ENCODE measurements at regions not wholly inside any gene's neighbourhood (a gene's known extent, or its start where the extent isn't known, plus 50 kb on each side); places are given as distances from the start of the nearest gene placed in this dataset.

DNA sequence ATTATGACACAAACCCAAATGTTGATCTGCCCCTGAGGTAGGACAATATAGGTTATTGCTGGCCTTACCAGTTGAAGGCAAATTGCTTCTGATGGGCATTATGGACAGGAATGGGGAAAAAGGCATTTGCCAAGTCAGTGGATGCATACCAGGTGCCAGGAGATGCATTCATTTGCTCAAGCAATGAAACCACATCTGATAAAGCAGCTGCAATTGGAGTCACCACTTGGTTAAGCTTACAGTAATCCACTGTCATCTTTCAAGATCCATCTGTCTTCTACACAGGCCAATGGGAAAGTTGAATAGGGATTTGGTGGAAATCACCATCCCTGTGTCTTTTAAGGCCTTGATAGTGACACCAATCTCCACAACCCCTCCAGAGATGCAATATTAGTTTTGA is 648.6 kb downstream of the COL12A1 start:
- H3K27me3 ChIP-seq (ENCODE audit: control insufficient read depth in 1 of 2, insufficient read depth in 2 of 2, low read length in 2 of 2): no peaks in the 10 kb centered on the region
- H3K9ac ChIP-seq (ENCODE audit: low read depth in 1 of 2, low read length in 2 of 2): no peak overlapping the region
- H3K36me3 ChIP-seq (ENCODE audit: control insufficient read depth in 1 of 2, insufficient read depth in 2 of 2, low read length in 2 of 2): no peaks in the 10 kb centered on the region
- no peak overlapping the region for H3K4me3 ChIP-seq (ENCODE audit: low read depth in 1 of 2, low read length in 2 of 2)
- H3K9me3 ChIP-seq (ENCODE audit: control insufficient read depth in 1 of 2, low read length in 2 of 2): no peaks in the 10 kb centered on the region
- H3K27ac ChIP-seq (ENCODE audit: low read depth, low read length): no peak overlapping the region
- no peaks in the 10 kb centered on the region for H3K4me1 ChIP-seq (ENCODE audit: control insufficient read depth in 1 of 2, insufficient read depth in 2 of 2, low read length in 2 of 2)

DNA sequence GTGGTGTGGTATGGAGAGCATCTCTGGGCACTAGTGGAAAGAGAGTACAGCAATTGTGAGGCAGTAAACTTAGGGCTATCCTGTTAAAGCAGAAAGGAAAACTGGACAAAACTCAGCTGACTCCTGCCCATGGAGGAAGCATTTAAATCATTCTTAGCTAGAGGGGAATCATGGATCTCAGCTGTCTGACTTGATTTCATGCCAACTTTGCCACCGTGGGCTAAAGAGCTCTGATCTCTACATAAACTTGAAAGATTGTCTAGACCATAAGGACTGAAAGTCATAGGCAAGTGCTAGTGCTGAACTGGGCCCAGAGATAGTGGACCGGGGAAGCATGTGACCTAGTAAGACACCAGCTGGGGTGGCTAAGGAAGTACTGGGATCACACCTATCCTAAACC is 651.8 kb downstream of the COL12A1 start:
- Histone ChIP-seq H3K9me3 (ENCODE audit: control insufficient read depth in 1 of 2, low read length in 2 of 2) (no peaks in the 10 kb centered on the region), H3K9ac (ENCODE audit: low read depth in 1 of 2, low read length in 2 of 2) (no peak overlapping the region), H3K4me1 (ENCODE audit: control insufficient read depth in 1 of 2, insufficient read depth in 2 of 2, low read length in 2 of 2) (no peaks in the 10 kb centered on the region), H3K27me3 (ENCODE audit: control insufficient read depth in 1 of 2, insufficient read depth in 2 of 2, low read length in 2 of 2) (no peaks in the 10 kb centered on the region), H3K27ac (ENCODE audit: low read depth, low read length) (no peak overlapping the region), H3K4me3 (ENCODE audit: low read depth in 1 of 2, low read length in 2 of 2) (no peak overlapping the region), H3K36me3 (ENCODE audit: control insufficient read depth in 1 of 2, insufficient read depth in 2 of 2, low read length in 2 of 2) (no peaks in the 10 kb centered on the region)

- Histone ChIP-seq H3K9ac (ENCODE audit: low read depth in 1 of 2, low read length in 2 of 2) (no peak overlapping the region), H3K27me3 (ENCODE audit: control insufficient read depth in 1 of 2, insufficient read depth in 2 of 2, low read length in 2 of 2) (no peaks in the 10 kb centered on the region), H3K4me1 (ENCODE audit: control insufficient read depth in 1 of 2, insufficient read depth in 2 of 2, low read length in 2 of 2) (no peaks in the 10 kb centered on the region), H3K27ac (ENCODE audit: low read depth, low read length) (no peak overlapping the region), H3K36me3 (ENCODE audit: control insufficient read depth in 1 of 2, insufficient read depth in 2 of 2, low read length in 2 of 2) (no peaks in the 10 kb centered on the region), H3K4me3 (ENCODE audit: low read depth in 1 of 2, low read length in 2 of 2) (no peak overlapping the region), H3K9me3 (ENCODE audit: control insufficient read depth in 1 of 2, low read length in 2 of 2) (no peaks in the 10 kb centered on the region)
Observed at GRCh38 chr6:74551896-74552295, 654.0 kb downstream of the COL12A1 start.

GRCh38 chr6:74550821-74551220 is 655.0 kb downstream of the COL12A1 start:
- H3K4me3 ChIP-seq (ENCODE audit: low read depth in 1 of 2, low read length in 2 of 2): no peak overlapping the region
- H3K36me3 ChIP-seq (ENCODE audit: control insufficient read depth in 1 of 2, insufficient read depth in 2 of 2, low read length in 2 of 2): no peaks in the 10 kb centered on the region
- no peaks in the 10 kb centered on the region for H3K4me1 ChIP-seq (ENCODE audit: control insufficient read depth in 1 of 2, insufficient read depth in 2 of 2, low read length in 2 of 2)
- no peak overlapping the region for H3K27ac ChIP-seq (ENCODE audit: low read depth, low read length)
- no peaks in the 10 kb centered on the region for H3K27me3 ChIP-seq (ENCODE audit: control insufficient read depth in 1 of 2, insufficient read depth in 2 of 2, low read length in 2 of 2)
- H3K9ac ChIP-seq (ENCODE audit: low read depth in 1 of 2, low read length in 2 of 2): no peak overlapping the region
- no peaks in the 10 kb centered on the region for H3K9me3 ChIP-seq (ENCODE audit: control insufficient read depth in 1 of 2, low read length in 2 of 2)

GRCh38 chr6:74549746-74550145 is 656.1 kb downstream of the COL12A1 start:
- no peaks in the 10 kb centered on the region for H3K4me1 ChIP-seq (ENCODE audit: control insufficient read depth in 1 of 2, insufficient read depth in 2 of 2, low read length in 2 of 2)
- H3K9ac ChIP-seq (ENCODE audit: low read depth in 1 of 2, low read length in 2 of 2): no peak overlapping the region
- no peaks in the 10 kb centered on the region for H3K36me3 ChIP-seq (ENCODE audit: control insufficient read depth in 1 of 2, insufficient read depth in 2 of 2, low read length in 2 of 2)
- H3K27me3 ChIP-seq (ENCODE audit: control insufficient read depth in 1 of 2, insufficient read depth in 2 of 2, low read length in 2 of 2): no peaks in the 10 kb centered on the region
- no peak overlapping the region for H3K4me3 ChIP-seq (ENCODE audit: low read depth in 1 of 2, low read length in 2 of 2)
- H3K9me3 ChIP-seq (ENCODE audit: control insufficient read depth in 1 of 2, low read length in 2 of 2): no peaks in the 10 kb centered on the region
- H3K27ac ChIP-seq (ENCODE audit: low read depth, low read length): no peak overlapping the region

DNA sequence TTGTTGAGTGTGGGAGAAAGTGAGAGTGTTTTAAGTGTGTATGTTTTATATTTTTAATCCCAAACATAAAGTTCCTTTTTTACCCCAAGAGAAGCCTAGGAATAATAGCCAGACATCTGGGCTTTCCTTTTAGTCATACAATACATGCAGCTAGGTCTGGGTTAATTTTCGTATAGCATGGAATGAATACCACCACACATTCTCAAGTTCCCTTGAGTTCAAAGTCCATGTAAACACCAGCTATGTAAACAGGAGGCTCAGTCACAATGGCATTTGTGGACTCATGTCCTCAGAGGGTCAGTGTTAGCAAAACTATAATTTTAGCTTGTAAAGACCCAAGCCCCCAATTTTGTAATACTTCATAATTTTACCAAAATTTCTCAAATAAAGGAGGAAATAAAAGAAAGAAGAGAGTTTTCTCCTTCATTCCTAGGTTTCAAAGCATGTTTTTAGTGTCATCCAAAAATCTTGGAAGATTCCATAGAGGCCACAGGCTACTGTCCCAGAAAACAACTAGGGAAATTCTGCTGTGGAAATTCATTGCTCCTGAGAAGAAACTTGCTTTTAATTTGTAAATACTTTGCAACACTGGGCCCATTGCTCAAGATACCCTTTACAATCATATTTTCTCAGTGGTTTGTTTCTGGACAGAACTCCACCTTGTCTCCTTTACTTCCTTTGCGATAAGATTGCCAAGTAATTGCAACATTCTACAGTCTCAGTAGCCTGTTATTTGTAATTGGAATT is 671.2 kb downstream of the COL12A1 start:
- no peaks in the 10 kb centered on the region for H3K36me3 ChIP-seq (ENCODE audit: control insufficient read depth in 1 of 2, insufficient read depth in 2 of 2, low read length in 2 of 2)
- H3K9ac ChIP-seq (ENCODE audit: low read depth in 1 of 2, low read length in 2 of 2): no peak overlapping the region
- peak overlapping the region in 1 of 2 donors; percentile 50 for H3K4me3 ChIP-seq (ENCODE audit: low read depth in 1 of 2, low read length in 2 of 2)
- no peak overlapping the region for H3K27ac ChIP-seq (ENCODE audit: low read depth, low read length)
- no peaks in the 10 kb centered on the region for H3K9me3 ChIP-seq (ENCODE audit: control insufficient read depth in 1 of 2, low read length in 2 of 2)
- H3K4me1 ChIP-seq (ENCODE audit: control insufficient read depth in 1 of 2, insufficient read depth in 2 of 2, low read length in 2 of 2): peaks cover 0 to 11% of the 10 kb centered on the region in 2 donors
- no peaks in the 10 kb centered on the region for H3K27me3 ChIP-seq (ENCODE audit: control insufficient read depth in 1 of 2, insufficient read depth in 2 of 2, low read length in 2 of 2)

- Histone ChIP-seq H3K4me1 (ENCODE audit: control insufficient read depth in 1 of 2, insufficient read depth in 2 of 2, low read length in 2 of 2) (no peaks in the 10 kb centered on the region), H3K27me3 (ENCODE audit: control insufficient read depth in 1 of 2, insufficient read depth in 2 of 2, low read length in 2 of 2) (no peaks in the 10 kb centered on the region), H3K9me3 (ENCODE audit: control insufficient read depth in 1 of 2, low read length in 2 of 2) (no peaks in the 10 kb centered on the region), H3K9ac (ENCODE audit: low read depth in 1 of 2, low read length in 2 of 2) (no peak overlapping the region), H3K27ac (ENCODE audit: low read depth, low read length) (no peak overlapping the region), H3K36me3 (ENCODE audit: control insufficient read depth in 1 of 2, insufficient read depth in 2 of 2, low read length in 2 of 2) (no peaks in the 10 kb centered on the region), H3K4me3 (ENCODE audit: low read depth in 1 of 2, low read length in 2 of 2) (no peak overlapping the region)
Observed at GRCh38 chr6:74519163-74519562, 686.7 kb downstream of the COL12A1 start.

DNA sequence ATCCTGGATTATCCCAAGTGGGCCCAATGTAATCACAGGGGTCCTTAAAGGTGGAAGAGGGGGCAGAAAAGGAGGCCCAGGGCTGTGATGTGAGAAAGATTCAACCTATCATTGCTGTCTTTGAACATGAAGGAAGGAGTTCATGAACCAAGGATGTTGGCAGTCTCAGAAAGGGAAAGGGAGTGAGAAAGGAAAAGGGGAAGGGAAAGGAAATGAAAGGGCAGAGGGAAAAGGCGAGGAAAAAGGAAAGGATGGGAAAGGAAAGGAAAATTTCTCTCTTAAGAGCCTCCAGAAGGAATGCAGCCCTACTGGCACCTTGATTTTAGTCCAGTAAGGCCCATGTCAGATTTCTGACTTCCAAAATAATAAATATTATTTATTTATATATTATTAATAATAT is 687.8 kb downstream of the COL12A1 start:
- Histone ChIP-seq H3K9ac (ENCODE audit: low read depth in 1 of 2, low read length in 2 of 2) (no peak overlapping the region), H3K27me3 (ENCODE audit: control insufficient read depth in 1 of 2, insufficient read depth in 2 of 2, low read length in 2 of 2) (no peaks in the 10 kb centered on the region), H3K4me3 (ENCODE audit: low read depth in 1 of 2, low read length in 2 of 2) (no peak overlapping the region), H3K36me3 (ENCODE audit: control insufficient read depth in 1 of 2, insufficient read depth in 2 of 2, low read length in 2 of 2) (no peaks in the 10 kb centered on the region), H3K27ac (ENCODE audit: low read depth, low read length) (no peak overlapping the region), H3K4me1 (ENCODE audit: control insufficient read depth in 1 of 2, insufficient read depth in 2 of 2, low read length in 2 of 2) (no peaks in the 10 kb centered on the region), H3K9me3 (ENCODE audit: control insufficient read depth in 1 of 2, low read length in 2 of 2) (no peaks in the 10 kb centered on the region)

GRCh38 chr6:74510878-74511277 is 695.0 kb downstream of the COL12A1 start:
- no peak overlapping the region for H3K4me3 ChIP-seq (ENCODE audit: low read depth in 1 of 2, low read length in 2 of 2)
- H3K4me1 ChIP-seq (ENCODE audit: control insufficient read depth in 1 of 2, insufficient read depth in 2 of 2, low read length in 2 of 2): no peaks in the 10 kb centered on the region
- H3K36me3 ChIP-seq (ENCODE audit: control insufficient read depth in 1 of 2, insufficient read depth in 2 of 2, low read length in 2 of 2): no peaks in the 10 kb centered on the region
- H3K27me3 ChIP-seq (ENCODE audit: control insufficient read depth in 1 of 2, insufficient read depth in 2 of 2, low read length in 2 of 2): no peaks in the 10 kb centered on the region
- no peak overlapping the region for H3K27ac ChIP-seq (ENCODE audit: low read depth, low read length)
- H3K9me3 ChIP-seq (ENCODE audit: control insufficient read depth in 1 of 2, low read length in 2 of 2): peaks cover 0 to 3% of the 10 kb centered on the region in 2 donors
- no peak overlapping the region for H3K9ac ChIP-seq (ENCODE audit: low read depth in 1 of 2, low read length in 2 of 2)

DNA sequence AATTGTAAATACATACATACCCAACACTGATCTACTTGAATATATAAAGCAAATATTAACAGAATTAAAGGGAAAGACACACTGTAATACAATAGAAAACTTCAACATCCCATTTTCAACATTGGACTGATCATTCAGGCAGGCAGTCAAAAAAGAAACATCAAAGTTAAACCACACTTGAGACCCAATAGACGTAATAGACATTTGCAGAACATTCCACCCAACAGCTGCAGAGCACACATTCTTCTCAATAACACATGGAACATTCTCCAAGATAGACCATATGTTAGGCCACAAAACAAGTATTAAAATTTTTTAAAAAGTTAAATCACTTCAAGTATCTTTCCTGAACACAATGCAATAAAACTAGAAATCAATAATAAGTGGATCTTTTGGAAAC is 698.2 kb downstream of the COL12A1 start:
- Histone ChIP-seq H3K27me3 (ENCODE audit: control insufficient read depth in 1 of 2, insufficient read depth in 2 of 2, low read length in 2 of 2) (no peaks in the 10 kb centered on the region), H3K9ac (ENCODE audit: low read depth in 1 of 2, low read length in 2 of 2) (no peak overlapping the region), H3K4me1 (ENCODE audit: control insufficient read depth in 1 of 2, insufficient read depth in 2 of 2, low read length in 2 of 2) (no peaks in the 10 kb centered on the region), H3K4me3 (ENCODE audit: low read depth in 1 of 2, low read length in 2 of 2) (no peak overlapping the region), H3K9me3 (ENCODE audit: control insufficient read depth in 1 of 2, low read length in 2 of 2) (peaks cover 11 to 15% of the 10 kb centered on the region in 2 donors), H3K36me3 (ENCODE audit: control insufficient read depth in 1 of 2, insufficient read depth in 2 of 2, low read length in 2 of 2) (no peaks in the 10 kb centered on the region), H3K27ac (ENCODE audit: low read depth, low read length) (no peak overlapping the region)
